NCI-H2107 treated with DMSO at 0.1 percent for 48 hours (cell line): ENCODE measurements at regions not wholly inside any gene's neighbourhood (a gene's known extent, or its start where the extent isn't known, plus 50 kb on each side); places are given as distances from the start of the nearest gene placed in this dataset.

ENCODE experiments used
- DNase-seq: peaks from one replicate; lab custom pipeline; 2025; ENCODE audit not compliant: unreplicated experiment; lab: John Stamatoyannopoulos, UW

DNA sequence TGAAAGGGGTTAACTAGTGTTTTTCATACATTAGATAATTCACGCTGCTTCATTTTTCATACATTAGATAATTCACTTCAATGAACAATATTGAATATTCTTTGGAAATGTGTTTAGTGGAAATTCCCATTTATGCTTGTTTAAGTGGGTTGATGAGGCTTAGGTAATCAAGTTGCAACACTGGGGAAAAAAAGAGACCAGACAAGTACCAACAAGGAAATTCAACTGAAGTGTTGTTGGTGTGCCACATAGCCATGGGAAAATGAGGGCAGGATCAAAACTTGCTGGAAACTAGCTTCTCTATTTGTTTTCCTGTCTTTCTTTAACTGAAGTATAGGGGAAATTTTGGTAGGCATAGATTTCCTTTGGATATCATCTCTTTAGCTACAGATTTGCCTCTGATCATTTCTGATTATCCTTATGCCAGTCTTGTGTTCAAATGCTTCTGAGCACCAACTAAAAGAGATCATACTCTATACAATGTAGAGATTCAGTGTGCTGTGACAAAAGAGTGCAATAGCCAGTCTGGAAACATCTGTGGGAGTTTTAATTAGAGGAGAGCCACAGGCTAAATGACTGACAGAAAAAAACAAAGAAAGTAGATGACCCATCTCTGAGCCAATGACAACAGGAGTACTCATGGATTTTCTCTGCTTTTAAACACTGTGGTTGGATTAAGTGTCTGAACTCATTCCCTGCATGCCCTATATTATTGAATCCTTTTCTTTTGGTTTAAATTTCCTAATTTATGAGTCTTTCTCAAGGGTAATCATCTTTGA is 67.6 kb upstream of the CTSC start:
- DNase-seq, result no peak

DNA sequence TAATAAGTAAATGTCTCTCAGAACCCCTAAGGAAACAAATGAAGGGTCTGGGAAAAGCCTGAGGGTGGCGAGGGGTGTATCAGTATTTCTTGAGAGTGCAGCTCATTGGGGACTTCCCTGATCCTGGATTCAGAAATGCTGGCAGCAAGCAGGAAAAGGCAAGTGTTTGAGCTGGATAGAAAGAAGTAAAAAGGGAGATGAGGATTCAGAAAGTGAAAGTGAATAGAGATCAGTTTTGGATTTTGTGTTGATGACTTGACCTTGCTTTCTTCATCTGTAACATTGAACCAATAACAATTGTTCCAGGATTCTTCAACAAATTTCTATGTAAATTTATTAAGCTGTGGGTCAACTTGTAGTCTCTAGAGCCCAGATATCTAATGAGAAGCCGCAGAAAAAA is 66.9 kb upstream of the CTSC start:
- no peak for DNase-seq

GRCh38 chr11:88402784-88403183 is 65.2 kb upstream of the CTSC start:
- no peak for DNase-seq

DNA sequence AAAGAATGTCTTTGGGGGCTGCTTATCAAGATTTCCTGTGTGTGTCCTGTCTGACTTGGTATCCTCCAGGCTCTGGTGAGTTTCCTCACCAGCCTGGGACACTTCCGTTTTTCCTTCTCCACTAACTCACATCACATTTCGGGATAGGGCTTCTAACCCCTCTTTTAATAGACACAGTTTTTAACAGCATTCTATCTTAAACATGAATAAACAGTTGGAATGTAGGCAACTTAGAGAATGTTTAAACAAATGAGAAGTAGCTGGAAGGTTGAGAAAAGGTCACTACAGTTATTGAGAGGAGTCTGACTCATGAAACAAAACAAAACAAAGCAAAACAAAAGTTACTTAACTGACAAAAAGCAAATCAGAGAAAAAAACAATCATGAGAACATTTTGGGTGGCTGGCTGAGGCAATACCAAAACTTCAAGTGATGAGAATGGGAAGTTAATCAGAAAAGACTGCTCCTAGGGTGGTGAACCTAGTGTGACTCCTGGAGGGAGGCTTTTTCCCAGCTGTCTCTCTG is 64.7 kb upstream of the CTSC start:
- DNase-seq, result no peak

DNA sequence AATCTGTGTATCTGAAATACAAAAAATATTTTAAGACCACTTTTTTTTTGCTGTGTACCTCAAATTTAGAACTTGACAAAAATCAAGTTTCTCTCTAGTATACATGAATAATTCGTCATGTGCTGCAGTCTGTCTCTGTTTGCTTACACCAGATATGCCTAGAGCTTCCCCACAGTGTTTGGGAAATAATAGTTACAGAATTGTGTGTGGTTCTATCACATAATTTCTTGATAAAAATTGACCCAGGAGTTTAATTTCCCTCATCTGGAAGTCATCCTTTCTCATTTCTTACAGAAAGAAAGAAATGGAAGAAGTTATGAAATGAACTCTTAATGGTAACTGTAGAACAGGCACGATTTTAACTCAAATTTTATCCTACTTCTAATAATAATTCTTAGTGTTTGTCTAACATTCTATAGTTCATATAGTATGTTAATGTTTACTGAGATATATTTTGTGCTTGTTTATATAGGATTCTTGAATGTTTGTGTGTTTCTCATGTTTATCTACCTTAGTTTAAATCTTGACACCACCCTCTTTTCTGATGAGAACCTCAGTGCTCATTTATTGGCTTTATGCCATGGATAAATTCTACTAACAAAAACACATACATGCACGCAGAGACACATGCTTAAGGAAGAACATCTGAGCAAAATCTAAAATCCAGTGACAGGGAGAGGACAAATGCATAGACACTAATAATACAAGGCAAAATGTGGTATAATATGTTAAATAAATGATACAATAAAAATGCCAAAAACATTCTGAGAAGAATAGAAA is 61.4 kb upstream of the CTSC start:
- no peak for DNase-seq

DNA sequence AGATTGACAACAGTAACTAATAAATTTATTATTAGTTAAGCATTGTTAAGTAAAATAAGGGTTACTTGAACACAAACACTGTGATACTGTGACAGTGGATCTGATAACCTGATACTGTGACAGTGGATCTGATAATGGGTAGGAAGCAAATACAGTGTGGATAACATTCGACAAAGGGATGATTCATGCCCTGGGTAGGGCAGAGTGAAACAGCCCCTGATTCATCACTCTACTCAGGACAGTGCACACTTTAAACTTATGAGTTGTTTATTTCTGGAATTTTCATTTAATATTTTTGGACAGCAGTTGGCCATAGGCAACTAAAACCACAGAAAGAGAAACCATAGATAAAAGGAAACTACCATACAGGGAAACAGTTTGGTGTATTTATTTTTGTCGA is 60.8 kb upstream of the CTSC start:
- DNase-seq, result no peak

DNA sequence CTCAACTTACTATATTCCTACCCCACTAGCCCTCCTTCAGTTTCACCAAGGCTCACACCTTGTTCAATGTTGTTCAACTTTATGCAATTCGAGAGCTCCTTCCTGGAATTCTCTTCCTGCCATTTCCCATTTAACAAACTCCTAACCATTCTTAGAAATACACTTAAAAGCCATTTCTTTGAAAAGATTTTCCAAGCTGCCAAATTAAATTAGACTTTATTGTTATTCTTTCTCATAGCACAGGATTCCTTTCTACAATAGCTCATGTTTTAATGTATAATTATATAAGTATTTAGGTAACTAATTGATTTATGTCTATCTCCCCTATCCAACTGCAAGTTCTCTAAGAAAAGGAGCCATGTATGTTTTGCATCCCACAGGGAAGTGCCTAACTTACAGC is 52.7 kb upstream of the CTSC start:
- DNase-seq, result no peak

GRCh38 chr11:88387957-88388356 is 50.4 kb upstream of the CTSC start:
- no peak for DNase-seq
